ENCODE measurements at regions not wholly inside any gene's neighbourhood (a gene's known extent, or its start where the extent isn't known, plus 50 kb on each side); places are given as distances from the start of the nearest gene placed in this dataset.

GRCh38 chr16:24482681-24483202, 56.6 kb upstream of the RBBP6 start:
- Histone ChIP-seq H3K36me3 (ENCODE audit: insufficient read depth) (no peaks in the 10 kb centered on the region), H3K27me3 (ENCODE audit: insufficient read depth) (peaks cover 42% of the 10 kb centered on the region), H3K4me2 (0 out of 2 replicates have a peak overlapping the region, but pooled peaks have one; percentile 13), H4K20me1 (replicated peaks; ENCODE audit: insufficient read depth) (0 out of 2 replicates have a peak, but pooled peaks cover 3% of the 10 kb centered on the region), H2AFZ (no peak overlapping the region), H3F3A (replicated peaks; ENCODE audit: low read depth) (no peaks in the 10 kb centered on the region), H3K4me3 (no peak overlapping the region), H3K9me2 (ENCODE audit: insufficient read depth) (no peaks in the 10 kb centered on the region; the same call in 1 of the 2 replicates), H3K4me1 (ENCODE audit: insufficient read depth) (peaks cover 4% of the 10 kb centered on the region; the same call in 1 of the 2 replicates), H3K27ac (ENCODE audit: low read depth) (no peak overlapping the region), H3K79me2 (replicated peaks; ENCODE audit: insufficient read depth) (no peaks in the 10 kb centered on the region)
- Mint-ChIP-seq H3K4me1 (peaks cover 13% of the 10 kb centered on the region), H3K27ac (no peak overlapping the region), H3K9me3 (peaks cover 12% of the 10 kb centered on the region), H3K36me3 (ENCODE audit: low read depth) (peaks cover 2% of the 10 kb centered on the region; the same call in 1 of the 3 replicates), H3K4me3 (no peak overlapping the region), H3K27me3 (ENCODE audit: insufficient read depth, low read depth, poor library complexity) (peaks cover 43% of the 10 kb centered on the region)
- DNase-seq (ENCODE audit: low spot score) (peak; percentile 81), ATAC-seq (peak; percentile 98)
- TF ChIP-seq NANOG (IDR thresholded peaks at IDR 0.05; ENCODE audit: borderline replicate concordance) (no peak), ZNF331 (CRISPR knock-in tag; IDR thresholded peaks at IDR 0.05; ENCODE audit: low read depth) (no peak), JUNB (IDR thresholded peaks at IDR 0.05; ENCODE audit: unreplicated experiment) (no peak), CREB1 (CRISPR knock-in tag; IDR thresholded peaks at IDR 0.05; ENCODE audit: low read depth) (no peak), ZNF114 (CRISPR knock-in tag; IDR thresholded peaks at IDR 0.05) (no peak), EZH2phosphoT487 (IDR thresholded peaks at IDR 0.05; ENCODE audit: unreplicated experiment) (no peak), ETS1 (IDR thresholded peaks at IDR 0.05) (no peak), POLR2AphosphoS5 (IDR thresholded peaks at IDR 0.05; ENCODE audit: low read depth) (no peak), STAT1 (IDR thresholded peaks at IDR 0.05; ENCODE audit: unreplicated experiment) (no peak), EZH2 (IDR thresholded peaks at IDR 0.05; ENCODE audit: low read depth, unreplicated experiment) (no peak)
- TF ChIP-seq, protein P1, sequence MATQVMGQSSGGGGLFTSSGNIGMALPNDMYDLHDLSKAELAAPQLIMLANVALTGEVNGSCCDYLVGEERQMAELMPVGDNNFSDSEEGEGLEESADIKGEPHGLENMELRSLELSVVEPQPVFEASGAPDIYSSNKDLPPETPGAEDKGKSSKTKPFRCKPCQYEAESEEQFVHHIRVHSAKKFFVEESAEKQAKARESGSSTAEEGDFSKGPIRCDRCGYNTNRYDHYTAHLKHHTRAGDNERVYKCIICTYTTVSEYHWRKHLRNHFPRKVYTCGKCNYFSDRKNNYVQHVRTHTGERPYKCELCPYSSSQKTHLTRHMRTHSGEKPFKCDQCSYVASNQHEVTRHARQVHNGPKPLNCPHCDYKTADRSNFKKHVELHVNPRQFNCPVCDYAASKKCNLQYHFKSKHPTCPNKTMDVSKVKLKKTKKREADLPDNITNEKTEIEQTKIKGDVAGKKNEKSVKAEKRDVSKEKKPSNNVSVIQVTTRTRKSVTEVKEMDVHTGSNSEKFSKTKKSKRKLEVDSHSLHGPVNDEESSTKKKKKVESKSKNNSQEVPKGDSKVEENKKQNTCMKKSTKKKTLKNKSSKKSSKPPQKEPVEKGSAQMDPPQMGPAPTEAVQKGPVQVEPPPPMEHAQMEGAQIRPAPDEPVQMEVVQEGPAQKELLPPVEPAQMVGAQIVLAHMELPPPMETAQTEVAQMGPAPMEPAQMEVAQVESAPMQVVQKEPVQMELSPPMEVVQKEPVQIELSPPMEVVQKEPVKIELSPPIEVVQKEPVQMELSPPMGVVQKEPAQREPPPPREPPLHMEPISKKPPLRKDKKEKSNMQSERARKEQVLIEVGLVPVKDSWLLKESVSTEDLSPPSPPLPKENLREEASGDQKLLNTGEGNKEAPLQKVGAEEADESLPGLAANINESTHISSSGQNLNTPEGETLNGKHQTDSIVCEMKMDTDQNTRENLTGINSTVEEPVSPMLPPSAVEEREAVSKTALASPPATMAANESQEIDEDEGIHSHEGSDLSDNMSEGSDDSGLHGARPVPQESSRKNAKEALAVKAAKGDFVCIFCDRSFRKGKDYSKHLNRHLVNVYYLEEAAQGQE (IDR thresholded peaks at IDR 0.05; ENCODE audit: unreplicated experiment) = no peak
- TF ChIP-seq, protein P2, sequence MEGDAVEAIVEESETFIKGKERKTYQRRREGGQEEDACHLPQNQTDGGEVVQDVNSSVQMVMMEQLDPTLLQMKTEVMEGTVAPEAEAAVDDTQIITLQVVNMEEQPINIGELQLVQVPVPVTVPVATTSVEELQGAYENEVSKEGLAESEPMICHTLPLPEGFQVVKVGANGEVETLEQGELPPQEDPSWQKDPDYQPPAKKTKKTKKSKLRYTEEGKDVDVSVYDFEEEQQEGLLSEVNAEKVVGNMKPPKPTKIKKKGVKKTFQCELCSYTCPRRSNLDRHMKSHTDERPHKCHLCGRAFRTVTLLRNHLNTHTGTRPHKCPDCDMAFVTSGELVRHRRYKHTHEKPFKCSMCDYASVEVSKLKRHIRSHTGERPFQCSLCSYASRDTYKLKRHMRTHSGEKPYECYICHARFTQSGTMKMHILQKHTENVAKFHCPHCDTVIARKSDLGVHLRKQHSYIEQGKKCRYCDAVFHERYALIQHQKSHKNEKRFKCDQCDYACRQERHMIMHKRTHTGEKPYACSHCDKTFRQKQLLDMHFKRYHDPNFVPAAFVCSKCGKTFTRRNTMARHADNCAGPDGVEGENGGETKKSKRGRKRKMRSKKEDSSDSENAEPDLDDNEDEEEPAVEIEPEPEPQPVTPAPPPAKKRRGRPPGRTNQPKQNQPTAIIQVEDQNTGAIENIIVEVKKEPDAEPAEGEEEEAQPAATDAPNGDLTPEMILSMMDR (conservative IDR thresholded peaks at IDR 0.05; ENCODE audit: low read depth in 2 of 2) = no peak
- TF ChIP-seq, protein P3, sequence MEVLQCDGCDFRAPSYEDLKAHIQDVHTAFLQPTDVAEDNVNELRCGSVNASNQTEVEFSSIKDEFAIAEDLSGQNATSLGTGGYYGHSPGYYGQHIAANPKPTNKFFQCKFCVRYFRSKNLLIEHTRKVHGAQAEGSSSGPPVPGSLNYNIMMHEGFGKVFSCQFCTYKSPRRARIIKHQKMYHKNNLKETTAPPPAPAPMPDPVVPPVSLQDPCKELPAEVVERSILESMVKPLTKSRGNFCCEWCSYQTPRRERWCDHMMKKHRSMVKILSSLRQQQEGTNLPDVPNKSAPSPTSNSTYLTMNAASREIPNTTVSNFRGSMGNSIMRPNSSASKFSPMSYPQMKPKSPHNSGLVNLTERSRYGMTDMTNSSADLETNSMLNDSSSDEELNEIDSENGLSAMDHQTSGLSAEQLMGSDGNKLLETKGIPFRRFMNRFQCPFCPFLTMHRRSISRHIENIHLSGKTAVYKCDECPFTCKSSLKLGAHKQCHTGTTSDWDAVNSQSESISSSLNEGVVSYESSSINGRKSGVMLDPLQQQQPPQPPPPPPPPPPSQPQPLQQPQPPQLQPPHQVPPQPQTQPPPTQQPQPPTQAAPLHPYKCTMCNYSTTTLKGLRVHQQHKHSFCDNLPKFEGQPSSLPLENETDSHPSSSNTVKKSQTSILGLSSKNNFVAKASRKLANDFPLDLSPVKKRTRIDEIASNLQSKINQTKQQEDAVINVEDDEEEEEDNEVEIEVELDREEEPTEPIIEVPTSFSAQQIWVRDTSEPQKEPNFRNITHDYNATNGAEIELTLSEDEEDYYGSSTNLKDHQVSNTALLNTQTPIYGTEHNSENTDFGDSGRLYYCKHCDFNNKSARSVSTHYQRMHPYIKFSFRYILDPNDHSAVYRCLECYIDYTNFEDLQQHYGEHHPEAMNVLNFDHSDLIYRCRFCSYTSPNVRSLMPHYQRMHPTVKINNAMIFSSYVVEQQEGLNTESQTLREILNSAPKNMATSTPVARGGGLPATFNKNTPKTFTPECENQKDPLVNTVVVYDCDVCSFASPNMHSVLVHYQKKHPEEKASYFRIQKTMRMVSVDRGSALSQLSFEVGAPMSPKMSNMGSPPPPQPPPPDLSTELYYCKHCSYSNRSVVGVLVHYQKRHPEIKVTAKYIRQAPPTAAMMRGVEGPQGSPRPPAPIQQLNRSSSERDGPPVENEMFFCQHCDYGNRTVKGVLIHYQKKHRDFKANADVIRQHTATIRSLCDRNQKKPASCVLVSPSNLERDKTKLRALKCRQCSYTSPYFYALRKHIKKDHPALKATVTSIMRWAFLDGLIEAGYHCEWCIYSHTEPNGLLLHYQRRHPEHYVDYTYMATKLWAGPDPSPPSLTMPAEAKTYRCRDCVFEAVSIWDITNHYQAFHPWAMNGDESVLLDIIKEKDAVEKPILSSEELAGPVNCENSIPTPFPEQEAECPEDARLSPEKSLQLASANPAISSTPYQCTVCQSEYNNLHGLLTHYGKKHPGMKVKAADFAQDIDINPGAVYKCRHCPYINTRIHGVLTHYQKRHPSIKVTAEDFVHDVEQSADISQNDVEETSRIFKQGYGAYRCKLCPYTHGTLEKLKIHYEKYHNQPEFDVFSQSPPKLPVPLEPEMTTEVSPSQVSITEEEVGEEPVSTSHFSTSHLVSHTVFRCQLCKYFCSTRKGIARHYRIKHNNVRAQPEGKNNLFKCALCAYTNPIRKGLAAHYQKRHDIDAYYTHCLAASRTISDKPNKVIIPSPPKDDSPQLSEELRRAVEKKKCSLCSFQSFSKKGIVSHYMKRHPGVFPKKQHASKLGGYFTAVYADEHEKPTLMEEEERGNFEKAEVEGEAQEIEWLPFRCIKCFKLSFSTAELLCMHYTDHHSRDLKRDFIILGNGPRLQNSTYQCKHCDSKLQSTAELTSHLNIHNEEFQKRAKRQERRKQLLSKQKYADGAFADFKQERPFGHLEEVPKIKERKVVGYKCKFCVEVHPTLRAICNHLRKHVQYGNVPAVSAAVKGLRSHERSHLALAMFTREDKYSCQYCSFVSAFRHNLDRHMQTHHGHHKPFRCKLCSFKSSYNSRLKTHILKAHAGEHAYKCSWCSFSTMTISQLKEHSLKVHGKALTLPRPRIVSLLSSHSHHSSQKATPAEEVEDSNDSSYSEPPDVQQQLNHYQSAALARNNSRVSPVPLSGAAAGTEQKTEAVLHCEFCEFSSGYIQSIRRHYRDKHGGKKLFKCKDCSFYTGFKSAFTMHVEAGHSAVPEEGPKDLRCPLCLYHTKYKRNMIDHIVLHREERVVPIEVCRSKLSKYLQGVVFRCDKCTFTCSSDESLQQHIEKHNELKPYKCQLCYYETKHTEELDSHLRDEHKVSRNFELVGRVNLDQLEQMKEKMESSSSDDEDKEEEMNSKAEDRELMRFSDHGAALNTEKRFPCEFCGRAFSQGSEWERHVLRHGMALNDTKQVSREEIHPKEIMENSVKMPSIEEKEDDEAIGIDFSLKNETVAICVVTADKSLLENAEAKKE (CRISPR knock-in tag; IDR thresholded peaks at IDR 0.05) = no peak
